ENCODE measurements at regions not wholly inside any gene's neighbourhood (a gene's known extent, or its start where the extent isn't known, plus 50 kb on each side); places are given as distances from the start of the nearest gene placed in this dataset.

- Histone ChIP-seq H3K27me3 (no peaks in the 10 kb centered on the region), H3K9me3 (no peaks in the 10 kb centered on the region), H3K4me3 (no peak overlapping the region), H3K36me3 (no peaks in the 10 kb centered on the region)
- DNase-seq: no peak
Observed at GRCh38 chr2:71897836-71898235, 249.8 kb downstream of the CYP26B1 start.

DNA sequence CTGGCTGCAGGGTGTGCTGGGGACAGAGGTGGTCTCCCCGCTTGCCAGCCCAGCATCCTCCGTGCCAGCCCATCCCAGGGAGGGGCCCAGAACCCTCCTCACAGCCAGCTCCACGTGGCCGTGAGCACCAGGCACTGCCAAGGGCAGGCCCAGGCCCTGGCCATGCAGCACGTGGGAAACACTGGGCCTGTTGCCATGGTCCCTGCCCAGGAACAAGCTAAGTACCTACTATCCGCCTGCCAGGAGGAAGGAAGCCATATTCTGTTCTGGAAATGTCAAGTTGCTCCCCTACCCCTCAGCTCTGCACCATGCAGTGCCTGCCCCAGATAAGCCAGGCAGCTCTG, 250.6 kb downstream of the CYP26B1 start:
- no peaks in the 10 kb centered on the region for H3K36me3 ChIP-seq
- no peaks in the 10 kb centered on the region for H3K27me3 ChIP-seq
- H3K4me3 ChIP-seq: no peak overlapping the region
- DNase-seq: no peak
- no peaks in the 10 kb centered on the region for H3K9me3 ChIP-seq

- H3K4me3 ChIP-seq: no peak overlapping the region
- H3K27me3 ChIP-seq: no peaks in the 10 kb centered on the region
- H3K36me3 ChIP-seq: no peaks in the 10 kb centered on the region
- no peaks in the 10 kb centered on the region for H3K9me3 ChIP-seq
- DNase-seq: no peak
Observed at GRCh38 chr2:71896385-71897136, 251.1 kb downstream of the CYP26B1 start.

- no peak for DNase-seq
Observed at GRCh38 chr2:71895320-71896161, 252.1 kb downstream of the CYP26B1 start.

DNA sequence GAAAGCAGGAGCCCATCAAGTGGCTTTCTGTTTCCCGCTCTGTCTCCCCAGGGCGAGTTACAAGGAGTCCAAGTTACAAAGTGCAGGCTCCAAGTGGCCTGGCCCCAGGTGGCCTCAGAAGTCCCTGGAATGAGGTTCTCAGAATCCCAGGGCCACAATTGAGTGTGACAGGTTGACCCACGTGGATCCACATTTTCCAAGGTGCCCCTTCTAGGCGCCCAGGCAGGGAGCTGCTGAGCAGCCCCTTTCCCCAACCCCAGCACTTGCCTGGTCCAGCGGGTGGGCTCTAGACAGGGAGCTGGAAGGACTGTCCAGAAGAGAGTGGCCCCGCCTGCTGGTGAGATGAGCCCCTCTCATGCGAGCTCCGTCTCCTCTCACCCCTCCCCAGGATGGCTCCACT, 253.4 kb downstream of the CYP26B1 start:
- H3K4me3 ChIP-seq: no peak overlapping the region
- H3K36me3 ChIP-seq: no peaks in the 10 kb centered on the region
- DNase-seq: no peak
- no peaks in the 10 kb centered on the region for H3K9me3 ChIP-seq
- H3K27me3 ChIP-seq: no peaks in the 10 kb centered on the region

More at GRCh38 chr2:71895320-71896161, 252.1 kb downstream of the CYP26B1 start:
- Histone ChIP-seq H3K9me3 (no peaks in the 10 kb centered on the region), H3K4me3 (no peak overlapping the region), H3K27me3 (no peaks in the 10 kb centered on the region), H3K36me3 (no peaks in the 10 kb centered on the region)

DNA sequence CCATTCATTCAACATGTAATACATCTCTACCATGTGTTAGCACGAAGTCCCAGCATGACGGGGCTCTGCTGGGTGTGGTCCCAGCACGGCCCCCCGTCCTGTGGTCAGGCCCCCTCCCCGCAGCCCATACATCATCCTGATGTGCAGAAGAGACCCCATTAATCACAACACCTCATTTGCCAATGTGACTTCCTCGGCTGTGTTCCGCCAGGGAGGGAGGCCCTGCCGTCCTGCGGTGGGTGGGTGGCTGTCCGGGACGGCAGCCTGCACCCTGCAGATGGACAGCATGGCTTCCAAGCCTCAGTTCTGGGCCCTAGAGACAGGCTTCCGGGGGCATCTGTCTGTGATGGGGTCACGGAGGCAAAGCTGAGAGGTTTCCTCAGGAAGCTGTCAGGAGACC, 254.0 kb downstream of the CYP26B1 start:
- no peak overlapping the region for H3K4me3 ChIP-seq
- no peaks in the 10 kb centered on the region for H3K9me3 ChIP-seq
- no peaks in the 10 kb centered on the region for H3K36me3 ChIP-seq
- no peaks in the 10 kb centered on the region for H3K27me3 ChIP-seq
- DNase-seq: no peak

- no peaks in the 10 kb centered on the region for H3K9me3 ChIP-seq
- DNase-seq: no peak
- H3K27me3 ChIP-seq: no peaks in the 10 kb centered on the region
- no peak overlapping the region for H3K4me3 ChIP-seq
- no peaks in the 10 kb centered on the region for H3K36me3 ChIP-seq
Observed at GRCh38 chr2:71892896-71893295, 254.8 kb downstream of the CYP26B1 start.

GRCh38 chr2:71892423-71892730, 255.3 kb downstream of the CYP26B1 start:
- Histone ChIP-seq H3K36me3 (no peaks in the 10 kb centered on the region), H3K9me3 (no peaks in the 10 kb centered on the region), H3K4me3 (no peak overlapping the region), H3K27me3 (no peaks in the 10 kb centered on the region)
- DNase-seq: no peak

DNA sequence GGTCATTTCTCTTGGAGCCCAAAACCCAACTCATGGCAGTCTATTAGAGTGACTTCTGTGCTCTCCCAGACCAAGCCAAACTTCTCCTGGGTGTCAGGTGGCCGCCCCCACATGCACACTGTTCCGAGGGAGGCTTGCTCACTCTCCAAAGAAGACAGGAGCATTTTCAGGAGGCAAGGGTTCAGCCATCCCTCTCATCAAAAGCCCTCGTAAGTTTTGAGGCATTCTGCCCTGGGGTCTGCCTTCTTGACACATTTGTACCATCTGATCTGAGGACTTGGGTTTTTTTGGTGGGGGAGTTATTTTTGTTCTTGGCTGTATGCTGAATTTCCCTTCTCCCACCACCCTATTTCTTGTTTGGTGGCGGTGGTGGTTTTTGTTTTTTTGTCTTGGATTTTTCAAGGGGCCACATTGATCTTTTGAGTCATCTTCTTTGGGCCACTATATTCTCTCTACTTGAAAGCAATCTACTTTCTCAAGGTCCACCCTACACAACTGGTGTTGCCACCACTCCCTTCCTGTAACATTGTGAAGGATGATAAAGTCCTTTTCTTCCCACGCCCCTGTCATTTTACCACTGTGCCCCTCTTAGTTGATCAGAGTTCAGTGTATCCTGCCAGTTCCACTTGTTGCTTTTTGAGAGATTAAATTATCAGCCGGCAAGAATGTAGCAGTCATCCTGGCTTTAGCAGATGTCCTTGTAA, 255.8 kb downstream of the CYP26B1 start:
- DNase-seq: no peak
- no peaks in the 10 kb centered on the region for H3K9me3 ChIP-seq
- H3K36me3 ChIP-seq: no peaks in the 10 kb centered on the region
- H3K4me3 ChIP-seq: no peak overlapping the region
- H3K27me3 ChIP-seq: no peaks in the 10 kb centered on the region

DNA sequence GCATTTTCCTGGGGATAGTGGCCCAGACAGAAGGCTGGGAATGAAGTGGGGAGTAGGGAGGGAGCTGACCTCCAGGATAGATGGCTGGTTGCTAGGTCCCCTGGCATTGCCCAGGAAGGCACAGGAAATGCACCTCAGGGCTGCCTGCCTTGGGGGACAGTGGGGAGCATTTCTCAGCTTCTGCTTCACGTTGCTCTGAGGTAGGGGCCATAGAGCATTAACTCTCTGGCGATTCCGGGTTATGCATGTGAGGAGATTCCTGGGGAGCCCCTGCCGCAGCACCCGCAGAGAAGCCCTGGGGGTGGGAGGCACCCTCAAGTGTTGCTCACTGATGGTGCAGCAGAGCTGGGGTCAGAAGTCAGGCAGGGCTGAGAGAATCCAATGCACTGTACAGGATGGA, 256.5 kb downstream of the CYP26B1 start:
- H3K27me3 ChIP-seq: no peaks in the 10 kb centered on the region
- no peak for DNase-seq
- H3K9me3 ChIP-seq: peaks cover under 1% of the 10 kb centered on the region; the same call in 1 of the 2 replicates

GRCh38 chr2:71889759-71890684, 257.6 kb downstream of the CYP26B1 start:
- no peak overlapping the region for H3K4me3 ChIP-seq
- H3K36me3 ChIP-seq: no peaks in the 10 kb centered on the region
- H3K27me3 ChIP-seq: no peaks in the 10 kb centered on the region
- DNase-seq: peak; percentile 84
- peaks cover 4% of the 10 kb centered on the region; the same call in 1 of the 2 replicates for H3K9me3 ChIP-seq

More for the DNA sequence above, 256.5 kb downstream of the CYP26B1 start:
- H3K36me3 ChIP-seq: no peaks in the 10 kb centered on the region
- H3K4me3 ChIP-seq: no peak overlapping the region

DNA sequence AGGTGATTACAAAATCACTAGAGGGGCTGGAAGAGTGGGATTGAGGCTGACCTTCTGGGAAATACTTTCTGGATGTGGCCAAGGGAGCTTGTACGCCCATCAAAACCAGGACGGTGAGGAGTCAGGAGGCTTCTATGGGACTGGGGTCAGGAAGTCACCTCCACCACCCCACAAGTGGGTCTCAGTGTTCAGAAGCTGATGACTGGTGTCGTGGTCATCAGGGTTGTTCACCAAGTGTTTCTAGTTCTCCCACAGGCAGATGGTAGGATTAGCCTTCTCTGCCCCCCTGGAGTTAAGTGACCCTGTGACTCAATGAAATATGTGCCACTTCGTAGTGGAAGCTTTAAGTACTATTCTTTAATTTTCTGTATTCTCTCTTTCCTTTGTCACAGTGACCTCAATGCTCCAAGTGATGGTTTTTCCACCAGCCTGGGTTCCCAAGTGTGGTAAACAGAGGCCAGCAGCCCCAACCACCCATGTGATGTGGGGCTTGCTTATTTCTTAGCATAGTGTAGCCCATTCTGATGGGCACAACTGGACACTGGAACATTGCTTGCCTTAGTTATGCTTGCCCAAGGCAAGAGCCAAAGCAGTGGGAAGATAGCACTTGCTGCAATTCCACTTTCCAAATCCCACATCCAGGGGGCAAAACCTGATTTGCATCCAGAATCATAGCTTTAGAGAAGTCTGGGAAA, 258.8 kb downstream of the CYP26B1 start:
- Histone ChIP-seq H3K9me3 (peaks cover 11% of the 10 kb centered on the region), H3K4me3 (no peak overlapping the region), H3K36me3 (no peaks in the 10 kb centered on the region), H3K27me3 (no peaks in the 10 kb centered on the region)
- peak; percentile 79 for DNase-seq

- H3K36me3 ChIP-seq: no peaks in the 10 kb centered on the region
- H3K4me3 ChIP-seq: no peak overlapping the region
- no peak for DNase-seq
- peaks cover 11% of the 10 kb centered on the region for H3K9me3 ChIP-seq
- no peaks in the 10 kb centered on the region for H3K27me3 ChIP-seq
Observed at GRCh38 chr2:71887196-71887595, 260.5 kb downstream of the CYP26B1 start.

- Histone ChIP-seq H3K27me3 (no peaks in the 10 kb centered on the region), H3K4me3 (no peak overlapping the region), H3K36me3 (no peaks in the 10 kb centered on the region), H3K9me3 (peaks cover 11% of the 10 kb centered on the region)
- DNase-seq: no peak
Observed at GRCh38 chr2:71886241-71886640, 261.4 kb downstream of the CYP26B1 start.

- Histone ChIP-seq H3K36me3 (no peaks in the 10 kb centered on the region), H3K4me3 (no peak overlapping the region), H3K9me3 (peaks cover 11% of the 10 kb centered on the region), H3K27me3 (no peaks in the 10 kb centered on the region)
- peak; percentile 49 for DNase-seq
Observed at GRCh38 chr2:71884303-71885042, 263.2 kb downstream of the CYP26B1 start.
